ENCODE measurements at regions not wholly inside any gene's neighbourhood (a gene's known extent, or its start where the extent isn't known, plus 50 kb on each side); places are given as distances from the start of the nearest gene placed in this dataset.

GRCh38 chr5:5929291-5930020 lies 448.9 kb downstream of the MED10 start:
- TF ChIP-seq CTCF (IDR thresholded peaks at IDR 0.05; ENCODE audit: low read depth, low read length) = no peak
- DNase-seq (ENCODE audit: extremely low read depth, low read depth) = no peak

- TF ChIP-seq CTCF (IDR thresholded peaks at IDR 0.05; ENCODE audit: low read depth, low read length) = no peak
- DNase-seq (ENCODE audit: extremely low read depth, low read depth) = no peak
These were observed 453.2 kb downstream of the MED10 start for GRCh38 chr5:5925191-5925590.

GRCh38 chr5:5919411-5919810 lies 458.9 kb downstream of the MED10 start:
- TF ChIP-seq CTCF (IDR thresholded peaks at IDR 0.05; ENCODE audit: low read depth, low read length) = no peak
- no peak for DNase-seq (ENCODE audit: extremely low read depth, low read depth)

- no peak for TF ChIP-seq CTCF (IDR thresholded peaks at IDR 0.05; ENCODE audit: low read depth, low read length)
These were observed 471.6 kb downstream of the MED10 start for GRCh38 chr5:5906778-5907177.

GRCh38 chr5:5905186-5905585 lies 473.2 kb downstream of the MED10 start:
- TF ChIP-seq CTCF (IDR thresholded peaks at IDR 0.05; ENCODE audit: low read depth, low read length) = no peak
- no peak for DNase-seq (ENCODE audit: extremely low read depth, low read depth)

More at GRCh38 chr5:5906778-5907177, 471.6 kb downstream of the MED10 start:
- no peak for DNase-seq (ENCODE audit: extremely low read depth, low read depth)

- TF ChIP-seq CTCF (IDR thresholded peaks at IDR 0.05; ENCODE audit: low read depth, low read length) = no peak
- DNase-seq (ENCODE audit: extremely low read depth, low read depth) = no peak
These were observed 474.2 kb downstream of the MED10 start for GRCh38 chr5:5904113-5904512.

GRCh38 chr5:5902678-5903646 lies 475.4 kb downstream of the MED10 start:
- no peak for TF ChIP-seq CTCF (IDR thresholded peaks at IDR 0.05; ENCODE audit: low read depth, low read length)
- no peak for DNase-seq (ENCODE audit: extremely low read depth, low read depth)
